Ishikawa (cell line): ENCODE measurements at regions not wholly inside any gene's neighbourhood (a gene's known extent, or its start where the extent isn't known, plus 50 kb on each side); places are given as distances from the start of the nearest gene placed in this dataset.

Source experiments
- CREB1 ChIP-seq: IDR thresholded peaks from 2 replicates; pipeline ENCODE4 v1.6.1; 2012; ENCODE audit warnings: low read depth
- MAX ChIP-seq: IDR thresholded peaks from 2 replicates; pipeline ENCODE4 v1.6.1; 2012
- TAF1 ChIP-seq: IDR thresholded peaks from 2 replicates; pipeline ENCODE4 v1.6.1; 2012; ENCODE audit warnings: low read depth, mild to moderate bottlenecking
- USF1 ChIP-seq: IDR thresholded peaks from 2 replicates; pipeline ENCODE4 v1.6.1; 2012
- YY1 ChIP-seq: IDR thresholded peaks from 2 replicates; pipeline ENCODE4 v1.6.1; 2012; ENCODE audit warnings: low read depth

- no peak for TF ChIP-seq MAX
- no peak for TF ChIP-seq CREB1
- TF ChIP-seq YY1 = no peak
- TF ChIP-seq USF1 = no peak
- no peak for TF ChIP-seq TAF1
These were observed 56.9 kb upstream of the ADRA2C start for GRCh38 chr4:3709061-3709845.
